SK-N-SH (cell line): ENCODE measurements at regions not wholly inside any gene's neighbourhood (a gene's known extent, or its start where the extent isn't known, plus 50 kb on each side); places are given as distances from the start of the nearest gene placed in this dataset.

Source experiments
- CTCF ChIA-PET: fragments of 300-600, 350-600 bp; formaldehyde crosslinking; extraction: SDS; loops from one replicate; lab custom pipeline; 2021; lab: Yijun Ruan, JAX
- POLR2A ChIA-PET: fragments of 350-600 bp; sonication (Branson Sonifier 250); formaldehyde crosslinking; extraction: SDS; loops from one replicate; lab custom pipeline; 2020; ENCODE audit warnings: antibody characterized with exemption, inconsistent platforms; lab: Yijun Ruan, JAX
- DNase-seq: peaks from one replicate; pipeline ENCODE4 v3.0.0; 2012
- H2AFZ ChIP-seq: fragments of 200-600 bp; sonication (generic); 2 replicates; pipeline ENCODE4 v1.8.1; 2016; ENCODE audit warnings: antibody characterized with exemption, mild to moderate bottlenecking, low read depth
- H3F3A ChIP-seq: fragments of 200-600 bp; sonication (generic); replicated peaks from 2 replicates; pipeline ENCODE3; 2016; ENCODE audit warnings: antibody characterized with exemption, mild to moderate bottlenecking; ENCODE audit not compliant: insufficient read depth
- H3K27ac ChIP-seq, 2 experiments: fragments of 200-500 bp in 1 of 2; fragments of 200-600 bp in 1 of 2; sonication (Bioruptor generic) in 1 of 2; sonication (generic), shearing (Covaris generic) in 1 of 2; 2 replicates each; pipeline versions ENCODE4 v1.5.1 to v1.6.1; 2014 to 2016; ENCODE audit warnings: low read depth in 2 of 2, inconsistent platforms in 1 of 2, low read length in 1 of 2, mild to moderate bottlenecking in 1 of 2, mixed read lengths in 1 of 2
- H3K27me3 ChIP-seq: fragments of 200-600 bp; sonication (generic), shearing (Covaris generic); 2 replicates; pipeline ENCODE4 v1.6.1; 2016; ENCODE audit warnings: mixed run types; ENCODE audit not compliant: insufficient read depth
- H3K36me3 ChIP-seq, 2 experiments: fragments of 200-500 bp in 1 of 2; fragments of 200-600 bp in 1 of 2; sonication (Bioruptor generic) in 1 of 2; sonication (generic) in 1 of 2; replicated peaks in 1 of 2; 2 replicates each; pipeline versions ENCODE3 to v1.5.1; 2014 to 2016; ENCODE audit warnings: low read length in 1 of 2, mild to moderate bottlenecking in 1 of 2; ENCODE audit not compliant: insufficient read depth in 2 of 2, control insufficient read depth in 1 of 2
- H3K4me1 ChIP-seq, 2 experiments: fragments of 200-500 bp in 1 of 2; fragments of 200-600 bp in 1 of 2; sonication (Bioruptor generic) in 1 of 2; sonication (generic), shearing (Covaris generic) in 1 of 2; 2 replicates each; pipeline versions ENCODE4 v1.5.1 to v1.6.1; 2014 to 2016; ENCODE audit warnings: low read depth in 1 of 2, low read length in 1 of 2, mixed run types in 1 of 2; ENCODE audit not compliant: insufficient read depth in 2 of 2, control insufficient read depth in 1 of 2
- H3K4me2 ChIP-seq: fragments of 200-600 bp; sonication (generic), shearing (Covaris generic); 2 replicates; pipeline ENCODE4 v1.6.1; 2017; ENCODE audit warnings: mixed run types
- H3K4me3 ChIP-seq, 2 experiments: fragments of 200-500 bp in 1 of 2; fragments of 200-600 bp in 1 of 2; sonication (Bioruptor generic) in 1 of 2; sonication (generic), shearing (Covaris generic) in 1 of 2; 2 replicates each; pipeline versions ENCODE4 v1.5.1 to v1.8.1; 2014 to 2016; ENCODE audit warnings: low read depth in 2 of 2, inconsistent platforms in 1 of 2, low read length in 1 of 2, mild to moderate bottlenecking in 1 of 2, mixed read lengths in 1 of 2, moderate library complexity in 1 of 2
- H3K79me2 ChIP-seq: fragments of 200-600 bp; sonication (generic); 2 replicates; pipeline ENCODE4 v1.8.1; 2017; ENCODE audit warnings: mild to moderate bottlenecking; ENCODE audit not compliant: insufficient read depth
- H3K9ac ChIP-seq: fragments of 200-600 bp; sonication (generic); 2 replicates; pipeline ENCODE4 v1.6.1; 2017; ENCODE audit warnings: mixed run types
- H3K9me2 ChIP-seq: fragments of 200-600 bp; sonication (generic); 2 replicates; pipeline ENCODE4 v1.6.1; 2017; ENCODE audit warnings: mixed run types
- H3K9me3 ChIP-seq: fragments of 200-600 bp; sonication (generic); 2 replicates; pipeline ENCODE4 v1.6.1; 2017; ENCODE audit warnings: mixed run types, mild to moderate bottlenecking, moderate library complexity
- H4K20me1 ChIP-seq: fragments of 200-600 bp; sonication (generic); 2 replicates; pipeline ENCODE4 v1.6.1; 2017; ENCODE audit warnings: mild to moderate bottlenecking, mixed run types; ENCODE audit not compliant: insufficient read depth
- CTCF ChIP-seq: fragments of 200-600 bp; sonication (generic); IDR thresholded peaks from 2 replicates; pipeline ENCODE4 v1.6.1; 2017; ENCODE audit warnings: antibody characterized with exemption, mild to moderate bottlenecking, moderate library complexity
- ELF1 ChIP-seq: IDR thresholded peaks from 2 replicates; pipeline ENCODE4 v1.4.0; 2012
- FOSL2 ChIP-seq: IDR thresholded peaks from 2 replicates; pipeline ENCODE4 v1.4.0; 2012; ENCODE audit warnings: low read depth, mild to moderate bottlenecking, moderate library complexity, borderline replicate concordance
- JUND ChIP-seq: IDR thresholded peaks from 2 replicates; pipeline ENCODE4 v1.4.0; 2012
- MAX ChIP-seq: IDR thresholded peaks from 2 replicates; pipeline ENCODE4 v1.4.0; 2012; ENCODE audit warnings: low read depth
- MEF2A ChIP-seq: IDR thresholded peaks from 2 replicates; pipeline ENCODE4 v1.4.0; 2012; ENCODE audit warnings: low read depth, borderline replicate concordance
- NFIC ChIP-seq: IDR thresholded peaks from 2 replicates; pipeline ENCODE4 v1.4.0; 2012; ENCODE audit warnings: borderline replicate concordance
- POLR2AphosphoS5 ChIP-seq: IDR thresholded peaks from 2 replicates; pipeline ENCODE4 v1.6.1; 2012; ENCODE audit warnings: low read depth, low read length
- RCOR1 ChIP-seq: fragments of 150-350 bp; IDR thresholded peaks from 2 replicates; pipeline ENCODE4 v1.6.1; 2017; ENCODE audit warnings: antibody characterized with exemption, low read length
- SMC3 ChIP-seq: IDR thresholded peaks from 2 replicates; pipeline ENCODE4 v1.6.1; 2012; ENCODE audit warnings: low read depth, low read length, improper control_type of control experiment
- TAF1 ChIP-seq: IDR thresholded peaks from 2 replicates; pipeline ENCODE4 v1.6.1; 2012; ENCODE audit warnings: low read depth, mild to moderate bottlenecking, low read length, moderate library complexity, borderline replicate concordance
- TCF12 ChIP-seq: IDR thresholded peaks from 2 replicates; pipeline ENCODE4 v1.4.0; 2012
- ZBTB33 ChIP-seq: IDR thresholded peaks from 2 replicates; pipeline ENCODE4 v1.4.0; 2012; ENCODE audit warnings: low read depth, borderline replicate concordance
- WGBS: methylation state at CpG from one replicate; pipeline ENCODE4 v1.1.6; 2017; ENCODE audit warnings: low lambda C conversion rate; 5-methylcytosine and 5-hydroxymethylcytosine counted together

GRCh38 chrX:127947450-127947849 lies 104.8 kb downstream of the ACTRT1 start:
- H2AFZ ChIP-seq, result no peak overlapping the region
- no peaks in the 10 kb centered on the region for H3F3A ChIP-seq
- no peak for TF ChIP-seq JUND
- TF ChIP-seq, all 33 proteins: peak for 0
- Histone ChIP-seq H3K4me3 (no peak overlapping the region), H3K9me3 (no peaks in the 10 kb centered on the region), H3K9me2 (no peaks in the 10 kb centered on the region), H3K27ac (no peak overlapping the region), H3K79me2 (no peaks in the 10 kb centered on the region), H3K4me1 (no peaks in the 10 kb centered on the region), H3K36me3 (no peaks in the 10 kb centered on the region), H3K27me3 (no peaks in the 10 kb centered on the region), H3K9ac (no peak overlapping the region), H4K20me1 (no peaks in the 10 kb centered on the region), H3K4me2 (no peak overlapping the region)
- ChIA-PET POLR2A (no interaction called here), CTCF (no interaction called here)
- no peak for DNase-seq
- 10% methylated on average over 2 of the region's 2 CpGs for WGBS

- H3K79me2 ChIP-seq, result no peaks in the 10 kb centered on the region
- no peaks in the 10 kb centered on the region for H3K36me3 ChIP-seq
- H3K9ac ChIP-seq, result no peak overlapping the region
- no peak overlapping the region for H3K4me3 ChIP-seq
- POLR2A ChIA-PET, result no interaction called here
- no peaks in the 10 kb centered on the region for H3K4me1 ChIP-seq
- no peak overlapping the region for H3K4me2 ChIP-seq
- H2AFZ ChIP-seq, result no peak overlapping the region
- H3K27me3 ChIP-seq, result no peaks in the 10 kb centered on the region
- no peaks in the 10 kb centered on the region for H4K20me1 ChIP-seq
- CTCF ChIA-PET, result no interaction called here
- 25% methylated on average over 1 of the region's 1 CpG for WGBS
- no peak for DNase-seq
- H3K9me3 ChIP-seq, result no peaks in the 10 kb centered on the region
- H3K9me2 ChIP-seq, result no peaks in the 10 kb centered on the region
- TF ChIP-seq ZBTB33, result no peak
- TF ChIP-seq RCOR1, result no peak
- no peak for TF ChIP-seq TCF12
- TF ChIP-seq MAX, result no peak
- no peak for TF ChIP-seq NFIC
- no peak for TF ChIP-seq CTCF
- no peak for TF ChIP-seq POLR2AphosphoS5
- no peak for TF ChIP-seq FOSL2
- TF ChIP-seq MEF2A, result no peak
- TF ChIP-seq SMC3, result no peak
- no peak for TF ChIP-seq ELF1
- TF ChIP-seq TAF1, result no peak
- no peak overlapping the region for H3K27ac ChIP-seq
- H3F3A ChIP-seq, result no peaks in the 10 kb centered on the region
Observed at GRCh38 chrX:127943571-127943970, 108.6 kb downstream of the ACTRT1 start.
